KMS-11 (cell line): ENCODE measurements at regions not wholly inside any gene's neighbourhood (a gene's known extent, or its start where the extent isn't known, plus 50 kb on each side); places are given as distances from the start of the nearest gene placed in this dataset.

Experiments used
- H2AFZ ChIP-seq: fragments of 200-600 bp; sonication (generic); 2 replicates; pipeline ENCODE4 v1.6.1; 2016; ENCODE audit warnings: antibody characterized with exemption, mixed run types, low read depth
- H3K27ac ChIP-seq: fragments of 200-600 bp; sonication (generic); 2 replicates; pipeline ENCODE4 v1.6.1; 2016; ENCODE audit warnings: mild to moderate bottlenecking, mixed run types
- H3K27me3 ChIP-seq: fragments of 200-600 bp; sonication (generic); 2 replicates; pipeline ENCODE4 v1.6.1; 2017; ENCODE audit warnings: mild to moderate bottlenecking, low read depth, mixed run types, moderate library complexity; ENCODE audit not compliant: insufficient read depth
- H3K36me3 ChIP-seq: fragments of 200-600 bp; sonication (generic); 2 replicates; pipeline ENCODE4 v1.6.1; 2017; ENCODE audit warnings: mild to moderate bottlenecking, mixed run types; ENCODE audit not compliant: insufficient read depth
- H3K4me1 ChIP-seq: fragments of 200-600 bp; sonication (generic); 2 replicates; pipeline ENCODE4 v1.6.1; 2016; ENCODE audit warnings: mild to moderate bottlenecking, low read depth, mixed run types; ENCODE audit not compliant: poor library complexity, severe bottlenecking
- H3K4me2 ChIP-seq: fragments of 200-600 bp; sonication (generic); 2 replicates; pipeline ENCODE4 v1.7.0; 2016; ENCODE audit warnings: mild to moderate bottlenecking, mixed run types
- H3K4me3 ChIP-seq: fragments of 200-600 bp; sonication (generic); IDR thresholded peaks from 2 replicates; pipeline ENCODE4 v1.6.1; 2017; ENCODE audit warnings: low read depth, low read length, mixed read lengths; ENCODE audit not compliant: insufficient read depth
- H3K79me2 ChIP-seq: fragments of 200-600 bp; sonication (generic); 2 replicates; pipeline ENCODE4 v1.6.1; 2016; ENCODE audit warnings: low read depth, mixed run types; ENCODE audit not compliant: insufficient read depth
- H3K9ac ChIP-seq: fragments of 200-600 bp; sonication (generic); 2 replicates; pipeline ENCODE4 v1.6.1; 2016; ENCODE audit warnings: mild to moderate bottlenecking, mixed run types
- H4K20me1 ChIP-seq: fragments of 200-600 bp; sonication (generic); 2 replicates; pipeline ENCODE4 v1.6.1; 2016; ENCODE audit warnings: mild to moderate bottlenecking, mixed run types; ENCODE audit not compliant: insufficient read depth
- CTCF ChIP-seq: fragments of 200-600 bp; sonication (generic); conservative IDR thresholded peaks from 2 replicates; pipeline ENCODE4 v1.6.1; 2017; ENCODE audit warnings: low read depth, mild to moderate bottlenecking, antibody characterized with exemption, low read length, moderate library complexity, mixed read lengths

- no peak for TF ChIP-seq CTCF
- H3K9ac ChIP-seq = peak overlapping the region; percentile 23; the same call in 1 of the 2 replicates
- H3K79me2 ChIP-seq = no peaks in the 10 kb centered on the region
- H3K27ac ChIP-seq = peak overlapping the region; percentile 55; the same call in 1 of the 2 replicates
- no peaks in the 10 kb centered on the region for H3K36me3 ChIP-seq
- peak overlapping the region; percentile 98 for H3K4me2 ChIP-seq
- peaks cover 35% of the 10 kb centered on the region for H3K4me1 ChIP-seq
- H3K27me3 ChIP-seq = no peaks in the 10 kb centered on the region
- H3K4me3 ChIP-seq = no peak overlapping the region
- peak overlapping the region; percentile 84; the same call in 1 of the 2 replicates for H2AFZ ChIP-seq
- no peaks in the 10 kb centered on the region for H4K20me1 ChIP-seq
Observed at GRCh38 chr2:59314031-59314766, 1073.1 kb upstream of the FANCL start.

DNA sequence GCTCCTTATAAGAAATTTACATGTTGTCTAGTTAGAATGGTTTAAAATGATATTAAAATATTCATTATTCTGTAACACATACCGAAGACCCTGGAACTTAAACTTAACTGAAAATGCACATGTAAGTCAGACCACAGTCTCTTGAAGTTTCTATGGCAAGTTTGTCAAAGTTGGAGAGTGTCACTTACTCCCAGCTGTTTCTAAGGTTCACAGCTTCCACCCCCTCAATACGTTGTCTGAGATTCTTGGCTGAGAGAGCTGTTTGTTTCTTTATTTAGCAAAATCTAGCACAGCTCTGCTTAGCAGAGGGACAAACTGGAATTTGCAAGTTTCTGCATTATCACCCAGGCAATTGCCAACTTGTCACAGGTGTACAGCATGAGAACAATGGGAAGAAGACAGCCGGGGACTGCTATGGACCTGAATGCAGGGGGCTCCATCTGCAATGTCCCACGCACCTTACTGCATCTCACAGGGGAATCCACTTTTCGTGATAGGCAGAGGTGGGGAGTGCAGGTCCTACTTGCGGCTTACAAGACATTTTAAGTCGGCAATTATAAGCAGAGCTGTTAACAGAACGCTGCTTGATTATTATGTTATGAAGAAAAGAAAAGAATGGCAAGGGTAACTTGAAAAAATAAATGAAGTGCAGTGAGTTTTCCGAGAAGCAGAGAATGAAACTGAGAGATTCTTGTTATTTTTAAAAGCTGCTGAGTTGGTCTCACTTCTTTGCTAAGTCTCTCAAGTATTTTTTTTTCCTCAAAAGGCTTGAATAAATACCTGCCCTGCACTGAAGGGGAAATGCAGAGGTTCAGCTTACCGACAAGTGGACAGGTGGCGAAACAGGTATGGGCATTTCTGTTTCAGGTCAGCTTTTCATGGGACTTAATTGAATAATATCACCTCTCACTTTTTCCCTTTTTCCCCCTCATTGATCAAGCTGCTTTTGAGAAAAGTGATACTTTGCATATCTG is 1072.1 kb upstream of the FANCL start:
- Histone ChIP-seq H3K36me3 (no peaks in the 10 kb centered on the region), H3K79me2 (no peaks in the 10 kb centered on the region), H3K27ac (peak overlapping the region; percentile 55; the same call in 1 of the 2 replicates), H3K9ac (peak overlapping the region; percentile 23; the same call in 1 of the 2 replicates), H3K4me2 (peak overlapping the region; percentile 98), H4K20me1 (no peaks in the 10 kb centered on the region), H2AFZ (peak overlapping the region; percentile 84), H3K4me3 (peak overlapping the region; percentile 89), H3K27me3 (no peaks in the 10 kb centered on the region), H3K4me1 (peaks cover 35% of the 10 kb centered on the region)
- no peak for TF ChIP-seq CTCF

DNA sequence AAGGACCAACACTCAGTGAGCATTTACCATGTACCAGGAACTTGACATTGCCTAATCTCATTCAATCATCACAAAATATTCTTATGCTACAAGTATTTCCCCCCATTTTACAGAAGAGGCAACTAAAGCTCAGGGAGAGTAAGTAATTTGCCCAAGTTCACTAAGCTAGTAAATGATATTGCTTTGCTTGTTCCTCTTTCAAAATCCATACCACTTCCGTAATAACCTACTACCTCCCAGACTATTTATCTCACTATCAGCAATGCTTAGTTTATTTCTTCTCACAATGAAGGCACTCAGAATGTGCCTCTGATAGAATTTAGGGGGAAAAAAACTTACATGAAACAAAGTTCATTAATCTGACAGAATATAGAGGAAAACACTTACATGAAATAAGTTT is 1070.9 kb upstream of the FANCL start:
- Histone ChIP-seq H3K4me2 (peak overlapping the region; percentile 98; the same call in 1 of the 2 replicates), H3K36me3 (no peaks in the 10 kb centered on the region)
- TF ChIP-seq CTCF = no peak

GRCh38 chr2:59308108-59308507 is 1067.0 kb upstream of the FANCL start:
- Histone ChIP-seq H3K4me3 (no peak overlapping the region), H2AFZ (no peak overlapping the region), H3K27ac (no peak overlapping the region), H3K4me1 (peaks cover 13% of the 10 kb centered on the region), H3K79me2 (no peaks in the 10 kb centered on the region), H3K27me3 (no peaks in the 10 kb centered on the region), H4K20me1 (no peaks in the 10 kb centered on the region), H3K9ac (no peak overlapping the region), H3K4me2 (no peak overlapping the region), H3K36me3 (no peaks in the 10 kb centered on the region)
- no peak for TF ChIP-seq CTCF

More for the DNA sequence above, 1070.9 kb upstream of the FANCL start:
- peaks cover 35% of the 10 kb centered on the region for H3K4me1 ChIP-seq
- no peaks in the 10 kb centered on the region for H4K20me1 ChIP-seq
- H3K27ac ChIP-seq = no peak overlapping the region
- no peak overlapping the region for H3K9ac ChIP-seq
- H3K79me2 ChIP-seq = no peaks in the 10 kb centered on the region
- H3K27me3 ChIP-seq = no peaks in the 10 kb centered on the region
- no peak overlapping the region for H3K4me3 ChIP-seq
- H2AFZ ChIP-seq = peak overlapping the region; percentile 84; the same call in 1 of the 2 replicates
